ENCODE measurements at regions not wholly inside any gene's neighbourhood (a gene's known extent, or its start where the extent isn't known, plus 50 kb on each side); places are given as distances from the start of the nearest gene placed in this dataset.

DNA sequence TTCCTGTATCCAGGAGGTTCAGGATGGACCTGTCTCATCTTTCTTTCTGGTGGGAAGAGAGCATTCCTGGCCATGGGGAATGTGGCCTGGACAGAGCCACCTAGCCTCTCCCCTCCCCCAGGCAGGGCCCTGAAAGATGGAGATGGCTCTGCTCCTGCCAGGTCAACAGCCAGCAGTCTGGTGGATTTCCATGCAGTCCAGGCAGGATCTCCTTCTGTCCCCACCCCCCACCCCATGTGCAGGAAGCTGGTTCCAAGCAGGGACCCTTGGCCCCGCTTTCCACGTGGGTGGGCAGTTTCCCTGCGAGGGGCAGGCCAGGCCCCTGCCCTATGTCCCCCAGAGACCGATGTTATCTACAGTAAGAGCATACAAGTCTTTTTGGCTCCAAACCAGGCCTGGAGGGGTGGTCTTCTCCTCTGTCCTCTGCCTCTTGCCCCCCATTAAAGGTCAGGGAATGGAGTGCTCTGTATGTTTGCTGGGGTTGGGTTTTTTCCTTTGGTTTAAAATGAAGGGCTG is 240.5 kb downstream of the SEC14L1 start:
- no peak for DNase-seq

DNA sequence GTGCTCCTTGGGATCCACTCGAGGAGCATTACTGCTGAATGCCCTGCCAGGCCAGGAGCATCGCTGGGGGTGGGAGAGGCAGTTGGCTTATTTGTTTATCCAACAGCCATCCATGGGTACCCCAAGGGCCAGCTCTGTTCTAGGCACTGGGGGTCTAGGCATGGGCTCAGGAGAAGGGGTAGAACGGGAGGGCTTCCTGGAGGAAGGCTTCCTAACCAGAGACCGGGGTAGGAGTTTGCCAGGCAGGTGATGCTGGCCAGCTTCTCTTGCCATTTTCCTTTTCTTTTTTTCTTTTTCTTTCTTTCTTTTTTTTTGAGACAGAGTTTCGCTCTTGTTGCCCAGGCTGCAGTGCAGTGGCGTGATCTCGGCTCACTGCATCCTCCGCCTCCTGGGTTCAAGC is 241.0 kb downstream of the SEC14L1 start:
- no peak for DNase-seq

DNA sequence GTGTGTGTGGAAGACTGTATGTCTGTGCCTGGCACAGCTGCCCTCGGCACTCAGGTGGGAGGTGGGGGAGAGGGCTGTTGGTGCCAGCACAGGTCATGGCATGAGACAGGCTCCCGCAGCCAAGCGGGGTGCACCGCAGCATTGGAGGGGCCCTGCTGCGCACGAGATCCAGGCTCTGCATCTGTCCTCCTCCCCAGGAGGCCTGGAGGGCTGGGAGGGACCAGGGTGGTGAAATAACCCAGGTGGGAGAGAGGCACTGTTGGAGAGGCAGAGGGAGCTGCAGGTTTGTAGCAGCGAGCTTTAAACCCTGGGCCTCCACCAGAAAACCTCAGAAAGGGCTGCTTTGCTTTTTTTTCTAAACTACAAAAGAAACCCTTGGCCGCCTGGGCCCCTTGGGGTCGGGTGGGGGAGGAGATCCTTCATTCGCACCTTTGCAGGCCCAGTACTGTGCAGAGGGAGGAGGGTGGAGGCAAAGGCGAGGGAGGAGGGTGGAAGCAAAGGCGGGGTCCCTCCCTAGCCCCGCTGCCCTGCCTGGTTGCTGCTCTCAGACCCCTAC is 241.7 kb downstream of the SEC14L1 start:
- no peak for DNase-seq

DNA sequence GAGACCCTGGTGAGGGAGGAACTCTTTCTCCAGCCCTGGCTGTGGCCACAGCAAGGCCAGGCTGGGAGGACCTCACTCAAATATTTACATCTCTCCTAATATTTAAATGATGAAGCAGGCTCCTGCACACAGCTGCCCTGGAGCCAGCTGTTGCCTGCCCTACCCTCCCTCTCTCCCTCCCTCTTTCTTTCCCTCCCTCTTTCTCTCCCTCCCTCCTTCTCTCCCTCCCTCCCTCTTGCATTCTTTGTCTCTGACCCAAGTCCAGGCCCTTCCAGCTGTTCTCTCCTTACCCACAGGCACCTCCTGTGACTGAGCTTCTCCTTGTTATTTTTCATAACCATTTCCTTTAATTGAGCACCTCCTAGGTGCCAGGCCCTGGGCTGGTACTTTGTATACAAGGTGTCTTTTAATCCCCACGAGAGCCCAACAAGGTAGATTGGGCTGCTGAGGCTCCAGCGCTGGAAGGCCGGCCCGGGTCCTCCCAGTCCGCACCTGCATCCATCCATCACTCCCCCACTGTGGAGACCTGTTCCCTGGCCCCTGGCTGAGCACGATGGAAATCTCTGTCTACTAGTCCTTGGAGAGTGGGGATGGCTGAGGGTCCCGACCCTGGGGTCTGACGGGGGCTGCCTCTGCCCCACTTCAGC is 242.3 kb downstream of the SEC14L1 start:
- DNase-seq, result no peak

DNA sequence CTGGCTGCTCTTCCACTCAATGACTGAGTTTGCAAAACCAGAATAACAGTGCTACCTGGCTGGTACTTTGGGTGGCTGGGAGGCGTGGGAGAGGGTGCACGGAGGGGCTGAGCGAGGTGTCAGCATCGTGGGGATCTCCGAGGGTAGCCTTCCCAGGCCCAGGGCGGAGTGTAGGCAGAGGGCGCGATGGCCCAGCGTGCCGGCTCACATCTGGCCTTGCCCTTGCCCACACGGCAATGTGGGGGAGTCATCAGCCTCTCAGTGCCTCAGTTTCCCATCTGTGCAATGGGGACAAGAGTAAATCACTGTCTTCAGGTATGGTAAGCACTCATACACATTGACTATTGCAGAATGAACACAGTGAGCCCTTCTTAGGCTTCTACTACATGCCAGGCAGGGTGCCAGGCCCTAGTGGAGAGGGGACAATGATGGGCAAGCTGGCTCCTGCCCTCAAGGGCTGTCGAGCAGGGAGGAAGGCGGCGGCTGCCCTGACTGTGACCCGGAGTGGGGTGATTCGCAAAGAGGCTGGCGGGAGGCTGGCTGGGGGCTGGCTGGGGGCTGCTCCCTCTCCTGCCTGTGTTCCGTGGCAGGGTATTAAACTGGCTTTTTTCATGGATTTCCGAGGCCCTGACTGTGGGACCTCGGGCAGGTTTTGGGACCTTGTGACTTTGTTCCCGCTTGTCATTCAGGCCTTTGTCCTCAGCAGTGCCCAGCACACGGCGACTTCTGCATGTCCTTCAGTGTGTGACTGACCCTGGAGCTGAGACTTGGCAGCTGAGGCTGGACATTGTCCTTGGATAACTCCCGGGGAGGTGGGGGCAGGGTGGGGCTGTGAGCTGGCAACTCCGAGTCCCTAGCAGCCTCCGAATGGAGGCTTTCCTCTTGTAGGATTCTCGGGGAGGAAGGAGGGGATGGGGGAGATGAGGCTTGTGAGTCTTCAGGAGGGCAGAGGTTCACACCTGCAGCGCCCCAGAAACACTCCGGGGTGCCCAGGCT is 243.1 kb downstream of the SEC14L1 start:
- DNase-seq, result no peak

DNA sequence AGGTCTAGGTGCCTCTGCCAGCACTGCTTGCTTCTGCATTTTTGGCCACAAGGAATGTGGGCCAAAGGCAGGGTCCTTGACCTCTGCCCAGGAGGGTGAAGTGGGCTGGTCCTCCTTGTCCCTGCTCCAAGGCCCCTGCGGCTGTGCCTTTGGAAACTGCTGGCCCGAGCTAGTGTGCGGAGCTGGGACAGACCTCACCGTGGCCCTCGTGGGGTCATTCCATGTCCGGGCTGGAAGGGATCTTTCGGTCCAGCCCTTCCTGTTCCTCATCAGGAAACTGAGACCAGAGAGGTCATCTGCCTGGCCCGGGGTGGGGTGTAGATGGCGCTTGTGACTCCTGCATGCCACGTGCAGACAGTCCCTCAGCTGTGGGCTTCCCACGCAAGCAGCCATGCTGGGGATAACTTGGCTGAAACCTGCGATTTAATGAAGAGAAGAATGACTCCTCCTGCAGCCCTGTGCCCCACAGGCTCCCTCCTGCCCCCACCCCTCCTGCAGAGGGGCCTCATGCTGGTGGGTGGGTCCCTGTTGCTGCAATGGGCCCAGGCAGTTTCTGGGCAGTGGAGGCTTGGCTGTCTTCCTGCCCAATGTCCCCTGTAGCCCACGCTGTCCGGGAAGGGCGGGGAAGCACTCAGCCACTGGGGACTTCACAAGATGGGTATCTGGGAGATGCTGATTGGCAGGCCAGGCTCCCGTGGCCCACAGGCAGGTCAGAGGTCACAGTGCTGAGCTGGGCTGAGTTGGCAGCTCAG is 245.2 kb downstream of the SEC14L1 start:
- no peak for DNase-seq

DNA sequence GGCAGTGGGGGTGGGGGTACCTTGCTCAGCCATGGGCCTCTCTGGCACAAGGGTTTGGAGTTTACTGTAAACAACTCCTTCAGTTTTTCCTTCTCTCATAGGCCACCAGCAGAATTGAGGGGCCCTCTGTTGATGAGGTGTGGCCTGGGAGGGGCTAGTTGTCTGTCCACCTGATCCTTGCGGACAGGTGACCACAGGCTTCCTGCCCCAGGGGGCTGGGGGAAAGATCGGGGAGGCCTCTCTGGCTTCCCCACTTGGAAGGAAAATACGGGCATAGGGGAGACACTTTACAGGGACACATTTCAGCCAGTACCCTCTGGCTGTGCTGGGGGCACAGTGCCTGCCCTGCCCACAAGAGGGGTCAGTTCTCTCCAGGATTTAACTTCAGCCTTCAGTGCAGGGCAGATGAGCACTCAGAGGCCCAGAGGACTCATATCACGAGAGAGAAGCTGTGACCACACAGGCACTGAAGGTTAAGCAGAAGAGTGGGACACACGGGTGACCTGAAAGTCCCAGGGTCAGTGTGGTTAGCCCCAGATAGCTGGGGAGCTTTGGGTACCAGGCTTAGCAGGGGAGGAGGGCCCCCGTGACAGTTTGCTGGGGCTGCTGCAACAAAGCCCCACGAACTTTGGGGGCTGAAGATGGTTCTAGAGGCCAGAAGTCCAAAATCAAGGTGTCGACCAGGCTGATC is 245.9 kb downstream of the SEC14L1 start:
- no peak for DNase-seq

DNA sequence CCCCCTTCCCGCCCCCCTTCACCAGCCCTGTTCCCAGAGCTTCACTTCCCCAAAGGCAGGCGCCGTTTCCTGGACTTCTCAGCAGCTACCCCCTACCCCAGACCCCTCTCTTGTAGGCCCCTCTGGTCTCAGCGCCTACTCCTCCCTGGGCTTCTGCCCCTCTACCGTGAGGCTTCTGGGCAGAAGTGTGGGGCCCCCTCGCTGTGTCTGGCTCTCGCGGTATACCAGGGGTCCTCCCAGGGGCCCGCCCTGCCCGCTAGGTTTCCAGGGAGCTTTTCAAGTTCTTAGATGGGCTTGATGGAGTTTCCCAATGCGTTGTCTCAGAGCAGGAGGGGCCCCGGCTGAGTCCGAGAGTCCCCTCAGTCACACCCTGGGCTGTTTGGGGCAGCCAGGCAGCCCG is 247.1 kb downstream of the SEC14L1 start:
- no peak for DNase-seq

DNA sequence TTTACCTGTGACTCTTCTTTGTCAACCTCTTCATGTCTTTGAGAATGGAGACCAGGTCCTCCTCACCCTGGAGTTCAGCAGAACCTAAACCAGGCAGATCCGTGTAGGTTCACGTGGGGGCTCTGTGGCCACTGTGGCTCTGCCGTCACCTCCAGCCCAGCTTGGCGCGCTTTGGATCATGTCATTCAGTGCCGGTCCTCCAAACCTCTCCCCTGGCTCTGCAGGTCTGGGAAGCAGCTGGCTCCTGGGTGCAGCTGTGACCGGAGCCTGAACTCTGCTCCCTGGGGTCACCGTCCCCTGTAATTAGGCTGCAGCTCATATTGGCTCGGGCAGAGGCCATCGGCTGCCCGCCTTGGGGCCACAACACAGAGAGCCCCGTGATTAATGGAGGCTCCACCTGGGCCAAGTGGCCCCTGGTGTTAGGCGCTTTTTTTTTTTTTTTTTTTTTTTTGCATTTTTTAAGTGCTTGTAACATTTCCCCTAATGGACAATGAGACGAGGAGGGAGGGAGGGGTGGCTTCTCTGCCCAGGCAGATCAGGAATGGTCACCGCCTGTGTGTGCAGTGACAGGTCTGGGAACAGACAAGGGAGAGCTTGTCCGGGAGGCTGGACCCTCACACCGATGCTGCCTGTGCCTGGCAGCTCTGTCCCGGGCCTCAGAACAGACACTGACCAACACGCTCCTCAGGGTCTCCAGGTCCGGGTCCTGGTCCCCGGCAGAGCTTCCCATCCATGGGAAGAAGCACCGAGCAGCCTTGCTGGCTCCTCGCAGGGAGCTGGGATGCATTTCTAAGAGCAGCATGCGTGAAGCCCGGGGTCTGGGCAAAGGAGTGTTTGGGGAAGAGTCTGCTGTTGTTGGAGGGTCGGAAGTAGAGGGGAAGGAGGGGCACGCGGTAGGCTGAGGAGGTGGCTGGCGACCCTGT is 247.9 kb downstream of the SEC14L1 start:
- no peak for DNase-seq

DNA sequence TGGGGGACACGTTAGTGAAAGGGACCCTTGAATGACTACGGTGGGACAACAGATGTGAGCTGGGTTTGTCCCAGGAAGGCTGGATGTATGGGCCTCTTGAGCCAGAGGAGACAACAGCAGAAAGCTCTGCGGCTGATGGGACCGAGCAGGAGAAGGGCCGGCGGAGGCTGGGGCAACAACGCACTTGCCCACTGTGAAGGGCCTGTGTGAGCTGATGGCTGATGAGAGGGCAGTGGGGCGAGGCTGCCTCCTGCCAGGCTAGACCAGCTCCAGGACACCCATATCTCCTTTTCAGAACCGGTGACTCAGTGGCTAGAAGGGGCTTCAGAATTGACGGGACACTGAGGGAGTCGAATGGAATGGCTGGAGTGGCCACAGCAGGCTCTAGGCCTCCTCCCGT is 250.1 kb downstream of the SEC14L1 start:
- no peak for DNase-seq

DNA sequence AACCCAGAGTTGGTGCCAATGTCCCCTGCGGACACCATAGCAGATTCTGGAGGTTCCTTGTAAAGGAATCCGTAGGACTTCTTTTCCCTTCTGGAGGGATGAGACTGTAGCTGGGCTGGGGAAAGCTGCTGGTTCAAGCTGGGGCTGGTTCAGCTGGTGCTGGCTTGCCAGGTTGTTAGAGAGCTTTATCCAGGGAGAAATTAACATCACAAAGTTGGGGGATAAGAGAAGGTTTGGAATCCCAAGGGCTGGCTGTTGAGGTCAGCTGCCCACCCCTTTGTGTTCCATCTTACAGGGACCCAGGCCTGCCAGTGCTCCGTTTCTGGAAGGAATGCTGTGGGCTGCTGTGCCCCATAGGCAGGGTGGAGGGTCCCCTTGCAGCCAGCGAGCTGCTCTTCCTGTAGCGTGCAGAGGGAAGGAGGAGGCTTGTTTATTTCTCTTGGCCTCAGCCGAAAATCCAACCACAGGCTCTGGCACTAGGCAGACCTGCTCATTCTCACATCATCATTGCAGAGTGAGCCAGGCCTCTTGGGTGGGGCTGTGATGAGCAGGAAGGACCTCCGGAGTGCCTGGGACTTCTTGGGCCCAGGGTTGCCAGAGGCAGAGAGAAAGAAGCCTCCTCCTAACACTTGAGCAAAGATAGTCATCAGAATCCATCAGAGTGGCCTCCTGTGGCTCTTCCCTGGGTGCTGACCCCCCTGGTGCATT is 251.1 kb downstream of the SEC14L1 start:
- DNase-seq, result no peak

DNA sequence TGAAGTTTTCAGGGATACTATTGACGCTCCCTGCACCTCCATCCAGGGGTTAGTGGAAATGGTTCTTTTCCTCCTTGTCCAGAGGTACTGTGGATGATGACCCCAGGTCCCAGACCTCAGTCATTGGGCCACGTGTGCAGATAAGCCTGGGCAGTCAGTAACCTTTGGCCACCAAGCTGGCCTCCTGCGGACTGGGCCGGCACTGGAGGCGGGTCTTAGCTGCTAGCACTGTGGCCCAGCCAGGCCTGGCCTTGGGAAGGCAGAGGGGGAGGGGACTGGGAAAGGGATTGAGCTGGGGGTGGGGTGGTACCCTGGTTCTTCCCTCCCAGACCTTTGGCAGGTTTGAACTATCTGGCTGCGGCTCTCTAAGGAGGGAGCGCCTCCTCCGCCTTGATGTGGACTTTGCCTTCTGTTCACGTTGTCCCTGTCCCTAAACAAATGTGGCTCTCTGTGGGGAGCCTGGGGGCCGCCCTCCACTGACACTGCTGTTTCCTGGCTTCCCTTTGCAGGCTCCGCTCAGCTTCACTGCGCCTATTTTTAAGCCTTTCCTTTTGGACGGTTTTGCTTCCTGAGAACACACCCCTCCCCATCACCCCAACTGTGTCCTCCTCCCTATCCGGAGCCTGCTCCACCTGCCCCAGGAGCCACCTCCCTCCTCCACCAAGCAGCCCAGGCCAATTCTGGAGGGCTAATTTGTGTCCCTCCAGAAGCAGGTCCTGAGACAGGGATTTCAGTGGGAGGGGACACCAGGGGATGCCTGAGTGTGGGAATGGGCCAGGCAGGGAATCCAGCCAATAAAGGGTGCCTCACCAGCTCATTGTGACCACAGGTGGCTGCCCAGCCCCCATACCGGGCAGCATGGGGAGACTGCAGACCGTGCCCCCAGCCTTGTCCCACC is 251.9 kb downstream of the SEC14L1 start:
- peak; percentile 36 for DNase-seq

DNA sequence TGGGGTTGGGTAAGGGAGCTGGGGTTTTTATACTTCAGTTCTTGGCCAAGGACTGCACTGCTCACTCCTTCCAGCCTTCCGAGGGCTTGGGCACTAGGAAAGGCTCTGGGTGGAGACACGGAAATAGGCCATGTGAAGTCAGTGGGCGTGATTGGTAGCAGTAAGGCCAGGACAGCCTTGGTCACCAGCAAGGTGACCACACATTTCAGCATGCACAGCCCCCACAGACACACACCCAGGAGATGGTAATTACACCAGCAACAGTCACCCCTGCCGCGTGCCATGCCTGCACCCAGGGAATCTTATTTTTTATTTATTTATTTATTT is 252.5 kb downstream of the SEC14L1 start:
- DNase-seq, result no peak

DNA sequence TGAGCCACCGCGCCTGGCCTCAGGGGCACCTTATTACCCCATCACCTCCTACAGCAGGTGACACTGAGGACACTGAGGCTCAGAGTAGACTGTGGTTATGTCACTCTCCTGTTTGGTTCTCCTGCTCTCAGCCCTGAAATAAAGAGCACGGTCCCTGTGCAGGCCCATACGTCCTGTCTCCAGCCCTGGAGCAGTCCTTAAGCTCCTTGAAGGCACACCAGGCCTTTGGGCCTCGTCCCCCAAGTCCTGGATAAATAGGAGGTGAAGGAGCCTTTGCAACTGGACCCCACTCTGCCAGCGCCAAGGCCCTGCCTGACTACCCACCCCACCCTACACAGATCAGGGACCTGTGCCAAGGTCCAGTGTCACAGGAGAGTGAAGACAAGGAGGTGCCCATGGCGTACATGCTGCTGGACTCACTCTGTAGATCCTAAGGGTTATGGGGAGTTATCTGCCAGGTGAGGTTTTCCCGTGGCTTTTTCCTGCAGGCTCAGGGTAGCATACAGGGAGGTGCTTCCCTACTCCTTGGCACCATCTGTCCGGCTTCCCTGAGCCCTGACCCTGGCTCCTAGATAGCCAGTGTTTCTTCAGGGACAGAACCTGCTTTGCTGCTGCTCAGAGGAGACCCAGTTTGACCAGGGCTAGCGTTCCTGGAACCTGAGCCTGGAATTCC is 253.2 kb downstream of the SEC14L1 start:
- no peak for DNase-seq

DNA sequence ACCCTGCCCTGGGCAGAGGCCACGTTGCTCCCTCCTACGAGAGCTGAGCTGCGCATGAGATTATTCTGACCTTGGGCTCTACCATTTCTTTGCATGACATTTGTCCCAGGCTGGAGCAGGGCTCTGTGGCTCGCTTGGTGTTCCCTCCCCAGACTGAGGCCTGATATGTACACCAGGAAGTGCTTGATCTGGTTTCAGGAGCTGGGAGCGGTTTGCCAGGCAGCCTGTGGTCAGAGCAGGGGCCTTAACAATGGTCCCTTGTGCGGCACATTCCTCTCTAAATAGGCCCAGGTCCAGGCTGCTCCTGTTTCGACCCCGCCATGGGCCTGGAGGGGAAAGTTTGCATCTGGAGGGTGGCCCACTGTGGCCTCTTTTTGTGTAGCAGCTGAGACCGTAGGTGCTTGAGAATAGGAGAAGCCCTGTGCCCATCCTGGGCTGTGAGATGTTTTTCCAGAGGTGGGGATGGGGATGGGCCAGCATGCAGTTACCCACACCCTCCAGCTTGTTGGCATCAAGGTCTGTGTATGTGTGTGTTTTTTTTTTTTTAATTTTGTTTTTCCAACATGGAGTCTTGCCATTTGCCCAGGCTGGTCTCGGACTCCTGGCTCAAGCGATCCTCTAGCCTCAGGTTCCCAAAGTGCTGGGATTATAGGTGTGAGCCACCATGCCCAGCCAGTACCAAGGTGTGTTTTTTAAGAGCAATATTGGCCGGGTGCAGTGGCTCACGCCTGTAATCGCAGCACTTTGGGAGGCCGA is 253.9 kb downstream of the SEC14L1 start:
- no peak for DNase-seq

DNA sequence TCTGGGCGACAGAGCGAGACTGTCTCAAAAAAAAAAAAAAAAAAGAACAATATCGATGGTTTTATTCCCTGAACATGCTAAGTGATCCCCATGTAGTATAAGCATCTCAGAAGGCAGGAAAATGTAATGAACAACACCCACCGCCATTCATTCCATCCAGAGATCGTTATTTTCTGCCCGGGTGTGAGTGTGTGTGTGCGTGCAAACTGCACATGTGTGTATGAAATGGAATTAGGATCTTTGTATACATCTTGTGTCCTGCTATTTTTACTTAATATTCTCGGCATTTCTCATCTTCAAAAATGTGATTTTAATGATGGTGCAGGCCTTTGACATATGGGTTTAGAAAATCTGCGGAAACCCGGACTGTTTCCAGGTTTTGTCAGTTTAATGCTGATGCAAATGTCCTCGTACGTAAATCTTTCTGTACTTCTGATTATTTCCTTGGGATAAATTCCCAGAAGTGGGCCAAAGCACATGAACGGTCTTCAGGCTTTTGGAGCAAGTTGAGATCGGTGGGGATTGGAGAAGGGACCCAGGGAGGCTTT is 254.8 kb downstream of the SEC14L1 start:
- no peak for DNase-seq

DNA sequence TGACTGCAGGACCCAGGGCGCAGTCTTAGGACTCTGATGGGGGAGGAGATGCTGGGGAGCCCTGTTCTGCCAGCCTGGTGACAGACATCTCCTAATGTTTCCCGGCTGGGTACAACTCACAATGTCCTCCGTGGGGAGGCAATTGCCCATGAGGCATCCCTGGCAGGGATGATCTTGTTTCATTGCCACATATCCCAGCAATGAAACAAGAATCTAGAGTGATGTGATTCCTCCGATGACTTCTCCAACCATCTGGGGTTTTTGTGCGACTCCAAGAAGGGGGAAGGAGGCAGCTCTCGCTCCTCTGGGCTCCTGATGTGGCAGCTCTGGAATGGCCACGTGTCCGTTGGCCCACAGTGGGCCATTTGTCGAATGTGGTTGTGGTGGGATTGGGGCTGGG is 255.8 kb downstream of the SEC14L1 start:
- no peak for DNase-seq

DNA sequence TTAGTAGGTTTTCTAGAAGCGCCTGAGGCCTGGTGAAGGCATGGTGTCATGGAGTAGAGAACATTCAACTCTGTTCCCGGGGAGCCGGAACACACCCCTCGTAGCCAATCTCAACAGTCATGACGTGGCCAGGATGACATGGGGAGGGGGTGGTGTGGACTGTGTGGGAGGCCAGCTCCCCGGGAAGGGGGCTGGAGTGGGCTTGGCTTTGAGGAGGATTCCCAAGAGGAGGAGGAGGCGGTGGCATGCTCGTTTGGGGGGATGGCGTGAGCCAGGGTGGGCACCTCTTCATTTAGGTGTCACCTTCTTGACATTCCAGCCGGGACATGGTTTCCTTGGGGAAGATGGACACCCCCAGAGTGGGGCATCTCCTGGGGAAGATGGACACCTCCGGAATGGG is 257.5 kb downstream of the SEC14L1 start:
- no peak for DNase-seq
